MM.1S (cell line): ENCODE measurements at regions not wholly inside any gene's neighbourhood (a gene's known extent, or its start where the extent isn't known, plus 50 kb on each side); places are given as distances from the start of the nearest gene placed in this dataset.

Experiments used
- DNase-seq: peaks from one replicate; pipeline ENCODE4 v3.0.0-alpha.2; 2015
- H2AFZ ChIP-seq: fragments of 300-600 bp; sonication (generic); 2 replicates; pipeline ENCODE4 v1.6.0; 2016; ENCODE audit warnings: antibody characterized with exemption, low read length
- H3F3A ChIP-seq: fragments of 300-600 bp; sonication (generic); 2 replicates; pipeline ENCODE4 v1.6.1; 2016; ENCODE audit warnings: mild to moderate bottlenecking, antibody characterized with exemption, low read length, moderate library complexity, mixed read lengths; ENCODE audit not compliant: insufficient read depth
- H3K27ac ChIP-seq: fragments of 300-600 bp; sonication (generic); 2 replicates; pipeline ENCODE4 v1.5.1; 2016; ENCODE audit warnings: mild to moderate bottlenecking, low read length
- H3K27me3 ChIP-seq: fragments of 300-600 bp; sonication (generic); replicated peaks from 2 replicates; pipeline ENCODE4 v1.6.0; 2016; ENCODE audit warnings: low read length; ENCODE audit not compliant: insufficient read depth
- H3K36me3 ChIP-seq: fragments of 300-600 bp; sonication (generic); replicated peaks from 2 replicates; pipeline ENCODE4 v1.6.1; 2016; ENCODE audit warnings: mild to moderate bottlenecking, low read length, mixed read lengths; ENCODE audit not compliant: insufficient read depth
- H3K4me1 ChIP-seq: fragments of 300-600 bp; sonication (generic); 2 replicates; pipeline ENCODE4 v1.6.1; 2016; ENCODE audit warnings: low read length, mixed read lengths
- H3K4me2 ChIP-seq: fragments of 300-600 bp; sonication (generic); 2 replicates; pipeline ENCODE4 v1.6.0; 2016; ENCODE audit warnings: low read depth, low read length
- H3K4me3 ChIP-seq: fragments of 300-600 bp; sonication (generic); 2 replicates; pipeline ENCODE4 v1.5.1; 2016; ENCODE audit warnings: low read length, mixed read lengths
- H3K79me2 ChIP-seq: fragments of 300-600 bp; sonication (generic); 2 replicates; pipeline ENCODE4 v1.6.1; 2016; ENCODE audit warnings: mixed run types, low read length, mixed read lengths
- H3K9ac ChIP-seq: fragments of 300-600 bp; sonication (generic); 2 replicates; pipeline ENCODE4 v1.6.1; 2016; ENCODE audit warnings: low read length, mixed read lengths
- H3K9me2 ChIP-seq: fragments of 300-600 bp; sonication (generic); replicated peaks from 2 replicates; pipeline ENCODE4 v1.6.1; 2016; ENCODE audit warnings: mild to moderate bottlenecking, low read length, mixed read lengths; ENCODE audit not compliant: insufficient read depth
- H3K9me3 ChIP-seq: fragments of 300-600 bp; sonication (generic); replicated peaks from 2 replicates; pipeline ENCODE4 v1.6.1; 2016; ENCODE audit warnings: mild to moderate bottlenecking, low read length, mixed read lengths; ENCODE audit not compliant: insufficient read depth
- H4K20me1 ChIP-seq: fragments of 300-600 bp; sonication (generic); 2 replicates; pipeline ENCODE4 v1.6.1; 2016; ENCODE audit warnings: mild to moderate bottlenecking, low read length, moderate library complexity, mixed read lengths; ENCODE audit not compliant: insufficient read depth
- CTCF ChIP-seq: fragments of 300-600 bp; sonication (generic); IDR thresholded peaks from 2 replicates; pipeline ENCODE4 v1.5.1; 2016; ENCODE audit warnings: antibody characterized with exemption, low read length, mixed read lengths
- EZH2 ChIP-seq: fragments of 300-600 bp; sonication (generic); optimal IDR thresholded peaks from 2 replicates; pipeline ENCODE3; 2017; ENCODE audit warnings: low read depth, mild to moderate bottlenecking, antibody characterized with exemption, low read length, mixed read lengths
- EZH2phosphoT487 ChIP-seq: fragments of 300-600 bp; sonication (generic); IDR thresholded peaks from 2 replicates; pipeline ENCODE4 v1.6.1; 2018; ENCODE audit warnings: antibody characterized with exemption, low read length

GRCh38 chr4:154076921-154077320 is 288.0 kb upstream of the SFRP2 start:
- Histone ChIP-seq H3K27me3 (no peaks in the 10 kb centered on the region), H3K4me1 (no peaks in the 10 kb centered on the region), H3K36me3 (no peaks in the 10 kb centered on the region), H3F3A (no peaks in the 10 kb centered on the region), H3K27ac (no peak overlapping the region), H3K79me2 (no peaks in the 10 kb centered on the region), H3K4me2 (no peak overlapping the region), H3K4me3 (no peak overlapping the region), H3K9me2 (no peaks in the 10 kb centered on the region), H3K9ac (no peak overlapping the region), H3K9me3 (no peaks in the 10 kb centered on the region), H4K20me1 (no peaks in the 10 kb centered on the region), H2AFZ (no peak overlapping the region)
- DNase-seq = no peak
- TF ChIP-seq EZH2 = no peak
- TF ChIP-seq CTCF = no peak
- TF ChIP-seq EZH2phosphoT487 = no peak

- Histone ChIP-seq H3K9ac (no peak overlapping the region), H3K4me3 (no peak overlapping the region), H4K20me1 (no peaks in the 10 kb centered on the region), H3K36me3 (no peaks in the 10 kb centered on the region), H3K27me3 (no peaks in the 10 kb centered on the region), H3K9me3 (no peaks in the 10 kb centered on the region), H2AFZ (no peak overlapping the region), H3K4me1 (no peaks in the 10 kb centered on the region), H3K27ac (no peak overlapping the region), H3F3A (no peaks in the 10 kb centered on the region), H3K4me2 (no peak overlapping the region), H3K79me2 (no peaks in the 10 kb centered on the region), H3K9me2 (no peaks in the 10 kb centered on the region)
- TF ChIP-seq EZH2 = no peak
- no peak for TF ChIP-seq EZH2phosphoT487
- no peak for DNase-seq
Measured at GRCh38 chr4:154073107-154073822, 284.4 kb upstream of the SFRP2 start.

GRCh38 chr4:154067786-154068185 is 278.9 kb upstream of the SFRP2 start:
- no peak for DNase-seq
- H3K4me2 ChIP-seq = no peak overlapping the region
- H2AFZ ChIP-seq = no peak overlapping the region
- no peaks in the 10 kb centered on the region for H3F3A ChIP-seq
- no peaks in the 10 kb centered on the region for H3K9me2 ChIP-seq
- H3K79me2 ChIP-seq = no peaks in the 10 kb centered on the region
- H3K9ac ChIP-seq = no peak overlapping the region
- H3K9me3 ChIP-seq = no peaks in the 10 kb centered on the region
- TF ChIP-seq EZH2phosphoT487 (no peak), CTCF (no peak), EZH2 (no peak)
- no peaks in the 10 kb centered on the region for H3K27me3 ChIP-seq
- no peaks in the 10 kb centered on the region for H3K36me3 ChIP-seq
- no peaks in the 10 kb centered on the region for H4K20me1 ChIP-seq
- H3K4me3 ChIP-seq = no peak overlapping the region
- no peaks in the 10 kb centered on the region for H3K4me1 ChIP-seq
- H3K27ac ChIP-seq = no peak overlapping the region

GRCh38 chr4:154065368-154065767 is 276.5 kb upstream of the SFRP2 start:
- Histone ChIP-seq H3K9ac (no peak overlapping the region), H3K4me3 (no peak overlapping the region), H4K20me1 (no peaks in the 10 kb centered on the region), H3K27me3 (no peaks in the 10 kb centered on the region), H3K36me3 (no peaks in the 10 kb centered on the region), H3K9me2 (no peaks in the 10 kb centered on the region), H3F3A (no peaks in the 10 kb centered on the region), H3K27ac (no peak overlapping the region), H3K79me2 (no peaks in the 10 kb centered on the region), H3K4me2 (no peak overlapping the region), H2AFZ (no peak overlapping the region), H3K4me1 (no peaks in the 10 kb centered on the region), H3K9me3 (no peaks in the 10 kb centered on the region)
- DNase-seq = no peak
- no peak for TF ChIP-seq CTCF
- TF ChIP-seq EZH2 = no peak
- TF ChIP-seq EZH2phosphoT487 = no peak
